OCI-LY3 (cell line): ENCODE measurements at regions not wholly inside any gene's neighbourhood (a gene's known extent, or its start where the extent isn't known, plus 50 kb on each side); places are given as distances from the start of the nearest gene placed in this dataset.

ENCODE experiments used
- EZH2phosphoT487 ChIP-seq: fragments of 200-600 bp; shearing (Covaris generic); IDR thresholded peaks from 2 replicates; pipeline ENCODE4 v1.6.1; 2018; ENCODE audit warnings: antibody characterized with exemption, mixed run types, low read depth
- TF ChIP-seq, protein P1 (sequence below): fragments of 200-600, 300-600 bp; sonication (generic); IDR thresholded peaks from 2 replicates; pipeline ENCODE4 v1.5.1; 2014; ENCODE audit warnings: antibody characterized with exemption, low read length, low read depth

DNA sequence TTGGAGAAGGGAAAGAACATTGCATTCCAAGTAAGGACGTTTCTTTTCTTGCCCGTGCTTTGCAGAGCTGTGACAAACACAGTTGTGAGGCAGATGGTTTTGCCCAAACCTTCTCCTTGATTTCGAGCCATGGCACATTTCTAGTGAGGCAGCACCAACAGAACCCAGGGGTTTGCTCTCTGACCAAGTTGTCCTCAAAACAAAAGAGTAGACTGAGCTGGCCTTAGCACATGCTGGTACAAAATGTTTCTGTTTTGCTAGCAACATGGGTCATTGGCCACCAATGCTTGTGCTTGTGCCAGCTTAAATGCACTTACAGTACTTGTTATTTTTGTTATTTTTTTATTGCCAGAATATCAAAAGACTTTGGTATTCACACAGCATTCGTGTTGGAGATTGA lies 328.8 kb downstream of the GADD45G start:
- TF ChIP-seq, protein P1, sequence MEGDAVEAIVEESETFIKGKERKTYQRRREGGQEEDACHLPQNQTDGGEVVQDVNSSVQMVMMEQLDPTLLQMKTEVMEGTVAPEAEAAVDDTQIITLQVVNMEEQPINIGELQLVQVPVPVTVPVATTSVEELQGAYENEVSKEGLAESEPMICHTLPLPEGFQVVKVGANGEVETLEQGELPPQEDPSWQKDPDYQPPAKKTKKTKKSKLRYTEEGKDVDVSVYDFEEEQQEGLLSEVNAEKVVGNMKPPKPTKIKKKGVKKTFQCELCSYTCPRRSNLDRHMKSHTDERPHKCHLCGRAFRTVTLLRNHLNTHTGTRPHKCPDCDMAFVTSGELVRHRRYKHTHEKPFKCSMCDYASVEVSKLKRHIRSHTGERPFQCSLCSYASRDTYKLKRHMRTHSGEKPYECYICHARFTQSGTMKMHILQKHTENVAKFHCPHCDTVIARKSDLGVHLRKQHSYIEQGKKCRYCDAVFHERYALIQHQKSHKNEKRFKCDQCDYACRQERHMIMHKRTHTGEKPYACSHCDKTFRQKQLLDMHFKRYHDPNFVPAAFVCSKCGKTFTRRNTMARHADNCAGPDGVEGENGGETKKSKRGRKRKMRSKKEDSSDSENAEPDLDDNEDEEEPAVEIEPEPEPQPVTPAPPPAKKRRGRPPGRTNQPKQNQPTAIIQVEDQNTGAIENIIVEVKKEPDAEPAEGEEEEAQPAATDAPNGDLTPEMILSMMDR, result no peak
- no peak for TF ChIP-seq EZH2phosphoT487
